ENCODE measurements at regions not wholly inside any gene's neighbourhood (a gene's known extent, or its start where the extent isn't known, plus 50 kb on each side); places are given as distances from the start of the nearest gene placed in this dataset.

- ChIA-PET CTCF (no interaction called here), POLR2A (no interaction called here)
- H3K27me3 Mint-ChIP-seq: no peaks in the 10 kb centered on the region
- H3K4me3 Mint-ChIP-seq: no peak overlapping the region
- no peaks in the 10 kb centered on the region for H3K36me3 Mint-ChIP-seq
- H3K9me3 Mint-ChIP-seq: no peaks in the 10 kb centered on the region
- intact Hi-C loops (cut with micrococcal nuclease): no loop called here
- no peak overlapping the region for H3K27ac Mint-ChIP-seq
- no peaks in the 10 kb centered on the region for H3K4me1 Mint-ChIP-seq (ENCODE audit: low read depth)
- no peak for DNase-seq
Observed at GRCh38 chr13:61040181-61040580, 375.5 kb downstream of the PCDH20 start.

DNA sequence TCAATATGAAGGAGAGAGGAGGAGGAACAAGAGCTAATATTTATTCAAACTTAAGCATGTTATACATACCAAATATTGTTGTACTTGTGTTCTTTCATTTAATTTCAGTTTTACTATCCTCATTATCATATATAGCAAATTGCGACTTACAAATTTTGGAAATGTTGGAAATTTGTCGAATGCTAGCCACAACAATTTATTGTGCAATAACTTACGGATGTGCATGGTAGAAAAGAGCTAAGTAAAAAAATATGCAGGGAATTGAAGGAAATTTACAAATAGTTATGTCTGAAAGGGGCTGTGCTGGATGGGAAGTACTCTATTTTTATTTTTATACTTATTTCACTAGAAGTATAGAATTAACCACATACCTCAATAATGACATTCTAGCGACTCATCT is 376.3 kb downstream of the PCDH20 start:
- intact Hi-C loops (cut with micrococcal nuclease): no loop called here
- DNase-seq: no peak
- H3K27me3 Mint-ChIP-seq: no peaks in the 10 kb centered on the region
- ChIA-PET CTCF (no interaction called here), POLR2A (no interaction called here)
- H3K4me3 Mint-ChIP-seq: no peak overlapping the region
- no peaks in the 10 kb centered on the region for H3K36me3 Mint-ChIP-seq
- H3K9me3 Mint-ChIP-seq: no peaks in the 10 kb centered on the region
- H3K4me1 Mint-ChIP-seq (ENCODE audit: low read depth): no peaks in the 10 kb centered on the region
- H3K27ac Mint-ChIP-seq: no peak overlapping the region

DNA sequence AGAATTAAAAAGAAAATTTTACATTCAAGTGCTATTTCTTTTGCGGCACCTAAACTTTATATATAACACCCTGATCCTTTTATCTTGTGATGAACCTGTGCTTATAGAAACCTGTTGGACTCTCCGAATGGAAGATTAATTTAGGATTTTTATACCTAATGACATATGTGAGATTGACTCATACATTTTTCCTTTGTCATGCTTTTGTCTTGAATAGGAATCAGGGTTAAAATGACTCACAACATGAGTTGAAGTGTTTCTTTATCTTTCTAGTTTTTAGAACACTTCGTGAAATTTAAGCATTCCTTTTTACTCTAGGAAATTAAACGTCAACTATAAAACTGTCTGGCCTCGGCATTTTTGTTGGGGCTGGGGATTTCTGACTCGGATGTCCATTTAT is 378.9 kb downstream of the PCDH20 start:
- ChIA-PET CTCF (no interaction called here), POLR2A (no interaction called here)
- H3K4me3 Mint-ChIP-seq: no peak overlapping the region
- no peaks in the 10 kb centered on the region for H3K9me3 Mint-ChIP-seq
- no peaks in the 10 kb centered on the region for H3K36me3 Mint-ChIP-seq
- intact Hi-C loops (cut with micrococcal nuclease): no loop called here
- H3K4me1 Mint-ChIP-seq (ENCODE audit: low read depth): no peaks in the 10 kb centered on the region
- no peak for DNase-seq
- no peaks in the 10 kb centered on the region for H3K27me3 Mint-ChIP-seq
- H3K27ac Mint-ChIP-seq: no peak overlapping the region

DNA sequence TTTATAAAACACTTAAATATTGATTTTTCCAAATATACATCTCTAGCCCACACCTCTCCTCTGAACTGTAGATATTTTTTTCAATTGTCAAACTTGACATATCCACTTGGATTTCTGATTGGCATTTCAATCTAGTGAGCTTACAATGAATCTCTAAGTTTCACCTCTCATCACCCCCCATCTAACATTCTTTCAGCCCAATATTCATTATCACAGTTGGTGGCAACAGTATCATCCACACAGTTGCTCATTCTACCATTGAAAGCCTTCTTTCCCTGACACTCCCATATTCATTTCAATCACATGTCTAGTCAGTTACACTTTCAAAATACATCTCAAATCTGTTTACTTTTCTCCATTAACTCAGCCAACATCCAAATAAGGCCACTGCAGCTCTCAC is 385.2 kb downstream of the PCDH20 start:
- no peak overlapping the region for H3K4me3 Mint-ChIP-seq
- no peaks in the 10 kb centered on the region for H3K27me3 Mint-ChIP-seq
- POLR2A ChIA-PET: no interaction called here
- H3K27ac Mint-ChIP-seq: no peak overlapping the region
- H3K4me1 Mint-ChIP-seq (ENCODE audit: low read depth): no peaks in the 10 kb centered on the region
- no peak for DNase-seq
- CTCF ChIA-PET: no interaction called here
- intact Hi-C loops (cut with micrococcal nuclease): no loop called here
- no peaks in the 10 kb centered on the region for H3K36me3 Mint-ChIP-seq
- no peaks in the 10 kb centered on the region for H3K9me3 Mint-ChIP-seq

- Mint-ChIP-seq H3K27ac (no peak overlapping the region), H3K4me1 (ENCODE audit: low read depth) (no peaks in the 10 kb centered on the region), H3K9me3 (no peaks in the 10 kb centered on the region), H3K27me3 (no peaks in the 10 kb centered on the region), H3K4me3 (no peak overlapping the region), H3K36me3 (no peaks in the 10 kb centered on the region)
- CTCF ChIA-PET: no interaction called here
- no peak for DNase-seq
- intact Hi-C loops (cut with micrococcal nuclease): no loop called here
- POLR2A ChIA-PET: no interaction called here
Observed at GRCh38 chr13:61029064-61029463, 386.6 kb downstream of the PCDH20 start.

DNA sequence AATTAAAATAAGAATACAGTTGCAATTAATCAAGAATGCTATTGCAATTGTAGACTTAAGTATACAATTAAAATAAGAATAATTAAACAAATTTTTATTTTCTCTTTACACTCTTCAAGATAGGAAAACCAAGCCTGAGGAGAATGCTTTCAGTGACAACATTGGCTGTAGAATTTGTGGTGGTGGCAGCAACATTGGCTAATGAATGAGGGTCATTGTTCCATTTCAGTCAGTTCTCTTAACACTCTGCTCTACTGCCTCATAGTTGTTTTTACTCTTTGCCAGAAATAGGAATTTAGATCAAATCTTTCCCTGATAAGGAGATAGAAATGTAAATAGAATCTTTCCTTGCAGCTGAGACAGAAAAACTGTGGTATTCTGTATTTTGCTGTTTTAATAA is 391.6 kb downstream of the PCDH20 start:
- intact Hi-C loops (cut with micrococcal nuclease): no loop called here
- Mint-ChIP-seq H3K36me3 (no peaks in the 10 kb centered on the region), H3K27me3 (no peaks in the 10 kb centered on the region), H3K4me3 (no peak overlapping the region), H3K4me1 (ENCODE audit: low read depth) (no peaks in the 10 kb centered on the region), H3K27ac (no peak overlapping the region), H3K9me3 (peaks cover 3% of the 10 kb centered on the region)
- CTCF ChIA-PET: no interaction called here
- DNase-seq: no peak
- POLR2A ChIA-PET: no interaction called here

- Mint-ChIP-seq H3K9me3 (peaks cover 3% of the 10 kb centered on the region), H3K36me3 (no peaks in the 10 kb centered on the region), H3K4me3 (no peak overlapping the region), H3K27me3 (no peaks in the 10 kb centered on the region), H3K4me1 (ENCODE audit: low read depth) (no peaks in the 10 kb centered on the region), H3K27ac (no peak overlapping the region)
- no peak for DNase-seq
- intact Hi-C loops (cut with micrococcal nuclease): no loop called here
- CTCF ChIA-PET: no interaction called here
- POLR2A ChIA-PET: no interaction called here
Observed at GRCh38 chr13:61021838-61022237, 393.8 kb downstream of the PCDH20 start.

DNA sequence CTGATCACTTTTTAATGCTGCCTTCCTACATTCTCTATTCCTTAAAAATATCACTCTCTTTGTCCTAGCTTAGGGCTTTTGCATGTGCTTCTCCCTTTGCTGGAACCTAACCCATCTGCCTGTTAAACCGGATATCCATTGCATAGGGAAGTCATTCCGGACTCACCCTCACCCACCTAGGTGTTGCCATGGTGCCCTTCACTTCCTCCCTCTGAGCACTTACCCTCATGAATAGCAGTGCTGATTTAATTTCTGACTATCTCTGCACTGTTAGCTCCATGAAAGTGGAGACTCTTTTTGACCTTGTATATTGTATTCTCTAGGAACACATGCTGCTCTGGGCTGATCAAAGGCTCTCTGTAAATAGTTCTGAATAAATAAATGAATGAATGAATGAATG is 401.9 kb downstream of the PCDH20 start:
- no peaks in the 10 kb centered on the region for H3K4me1 Mint-ChIP-seq (ENCODE audit: low read depth)
- H3K4me3 Mint-ChIP-seq: no peak overlapping the region
- H3K27me3 Mint-ChIP-seq: no peaks in the 10 kb centered on the region
- H3K36me3 Mint-ChIP-seq: no peaks in the 10 kb centered on the region
- CTCF ChIA-PET: no interaction called here
- intact Hi-C loops (cut with micrococcal nuclease): no loop called here
- POLR2A ChIA-PET: no interaction called here
- DNase-seq: no peak
- no peak overlapping the region for H3K27ac Mint-ChIP-seq
- peaks cover 8% of the 10 kb centered on the region for H3K9me3 Mint-ChIP-seq

DNA sequence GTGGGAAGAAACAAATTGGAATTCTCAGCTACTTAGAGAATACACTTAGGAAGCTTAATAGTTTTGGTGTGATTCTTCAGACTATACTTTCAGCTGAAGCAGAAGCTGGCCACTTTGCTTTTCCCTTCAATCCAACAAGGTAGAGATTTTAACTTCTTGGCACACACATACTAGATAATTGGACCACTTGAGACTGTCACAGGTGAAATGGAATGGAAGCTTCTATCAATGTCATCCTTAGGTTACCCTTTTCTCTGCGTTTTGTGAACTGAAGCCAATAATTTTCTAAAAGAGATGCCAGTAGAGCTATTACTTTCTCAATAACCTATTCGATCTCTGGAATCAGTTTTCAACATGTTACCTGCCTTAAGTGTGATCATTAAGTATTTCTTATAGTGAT is 405.3 kb downstream of the PCDH20 start:
- ChIA-PET CTCF (no interaction called here), POLR2A (no interaction called here)
- Mint-ChIP-seq H3K27me3 (no peaks in the 10 kb centered on the region), H3K27ac (no peak overlapping the region), H3K36me3 (peaks cover 1% of the 10 kb centered on the region), H3K9me3 (peaks cover 25% of the 10 kb centered on the region), H3K4me1 (ENCODE audit: low read depth) (no peaks in the 10 kb centered on the region), H3K4me3 (no peak overlapping the region)
- intact Hi-C loops (cut with micrococcal nuclease): no loop called here
- DNase-seq: no peak

DNA sequence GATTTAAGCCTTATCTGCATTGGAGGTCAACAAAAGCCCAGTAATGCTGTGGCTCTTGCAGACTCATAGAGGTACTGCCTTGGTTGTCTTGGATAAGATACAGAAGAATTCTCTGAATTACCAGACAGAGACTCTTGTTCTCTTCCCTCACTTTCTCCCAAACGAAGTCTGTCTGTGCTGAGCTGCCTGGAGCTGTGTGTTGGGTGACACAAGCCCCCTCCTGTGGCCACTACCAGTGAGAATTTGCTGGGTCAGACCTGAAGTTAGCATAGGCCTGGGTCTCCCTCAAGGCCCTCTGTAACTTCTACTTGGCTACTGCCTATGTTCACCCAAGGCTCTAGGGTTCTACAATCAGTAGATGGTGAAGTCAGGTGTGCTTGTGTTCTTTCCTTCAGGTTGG is 413.0 kb downstream of the PCDH20 start:
- H3K27me3 Mint-ChIP-seq: no peaks in the 10 kb centered on the region
- H3K4me1 Mint-ChIP-seq (ENCODE audit: low read depth): no peaks in the 10 kb centered on the region
- H3K27ac Mint-ChIP-seq: no peak overlapping the region
- POLR2A ChIA-PET: no interaction called here
- intact Hi-C loops (cut with micrococcal nuclease): no loop called here
- H3K4me3 Mint-ChIP-seq: no peak overlapping the region
- DNase-seq: no peak
- H3K9me3 Mint-ChIP-seq: peaks cover 25% of the 10 kb centered on the region
- no peaks in the 10 kb centered on the region for H3K36me3 Mint-ChIP-seq
- CTCF ChIA-PET: no interaction called here

DNA sequence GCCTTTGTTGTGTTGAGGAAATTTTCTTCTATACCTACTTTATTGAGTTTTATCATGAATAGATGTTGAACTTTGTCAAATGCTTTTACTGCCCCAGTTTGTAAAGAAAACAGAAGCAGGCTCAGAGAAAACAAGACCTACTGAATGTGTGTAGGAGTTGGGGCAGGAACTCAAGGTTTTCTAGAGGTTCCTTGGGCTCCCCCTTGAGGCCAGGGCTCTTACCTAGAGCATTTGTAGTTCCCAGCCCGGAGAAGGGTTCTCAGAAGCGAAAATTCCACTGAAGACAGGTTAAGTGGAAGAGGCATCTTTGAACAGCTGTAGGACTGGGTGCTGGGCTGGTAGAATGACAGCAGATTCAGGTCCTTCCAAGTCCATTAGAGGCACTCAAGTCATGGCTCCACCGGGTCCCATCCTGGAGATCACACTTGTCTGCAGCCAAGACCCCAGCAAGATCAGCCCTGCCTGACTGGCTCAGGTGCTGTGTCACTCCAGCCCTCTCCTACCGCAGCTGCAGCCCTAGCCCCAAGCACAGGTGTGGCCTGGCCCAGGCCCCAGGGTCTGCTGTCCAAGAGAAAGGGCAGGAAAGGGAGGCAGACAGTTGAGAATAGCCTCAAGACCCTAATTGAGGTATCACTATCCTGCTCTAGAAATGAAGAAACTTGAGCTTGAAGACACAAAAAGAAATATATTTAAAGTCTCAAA is 425.5 kb downstream of the PCDH20 start:
- Mint-ChIP-seq H3K36me3 (no peaks in the 10 kb centered on the region), H3K9me3 (no peaks in the 10 kb centered on the region), H3K4me1 (ENCODE audit: low read depth) (no peaks in the 10 kb centered on the region), H3K4me3 (no peak overlapping the region), H3K27me3 (no peaks in the 10 kb centered on the region), H3K27ac (no peak overlapping the region)
- CTCF ChIA-PET: no interaction called here
- DNase-seq: no peak
- intact Hi-C loops (cut with micrococcal nuclease): no loop called here
- POLR2A ChIA-PET: no interaction called here

DNA sequence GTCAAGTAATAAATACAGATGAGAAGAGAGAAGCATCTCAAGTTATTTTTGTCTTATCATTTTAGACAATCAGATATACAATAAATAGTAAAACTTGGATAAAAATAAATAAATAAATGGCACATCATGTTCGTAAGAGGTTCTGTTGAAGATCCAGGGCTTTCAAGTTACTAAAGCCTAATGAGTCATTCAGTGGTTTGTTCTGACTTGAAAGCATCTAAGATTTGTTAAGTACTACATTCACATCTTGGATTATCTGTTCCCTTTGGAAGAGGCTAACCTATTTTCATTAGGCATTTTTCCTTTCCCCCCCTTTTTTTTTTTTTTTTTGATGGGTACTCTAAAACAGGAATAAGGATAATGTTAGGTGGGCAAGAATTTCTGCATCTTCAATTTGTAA is 429.3 kb downstream of the PCDH20 start:
- Mint-ChIP-seq H3K36me3 (no peaks in the 10 kb centered on the region), H3K4me1 (ENCODE audit: low read depth) (no peaks in the 10 kb centered on the region), H3K27me3 (no peaks in the 10 kb centered on the region), H3K9me3 (peaks cover 7% of the 10 kb centered on the region), H3K27ac (no peak overlapping the region), H3K4me3 (no peak overlapping the region)
- ChIA-PET CTCF (no interaction called here), POLR2A (no interaction called here)
- intact Hi-C loops (cut with micrococcal nuclease): no loop called here
- DNase-seq: no peak

- no peaks in the 10 kb centered on the region for H3K36me3 Mint-ChIP-seq
- ChIA-PET CTCF (no interaction called here), POLR2A (no interaction called here)
- H3K27me3 Mint-ChIP-seq: no peaks in the 10 kb centered on the region
- intact Hi-C loops (cut with micrococcal nuclease): no loop called here
- no peak overlapping the region for H3K27ac Mint-ChIP-seq
- H3K9me3 Mint-ChIP-seq: peaks cover 10% of the 10 kb centered on the region
- H3K4me3 Mint-ChIP-seq: no peak overlapping the region
- no peaks in the 10 kb centered on the region for H3K4me1 Mint-ChIP-seq (ENCODE audit: low read depth)
- no peak for DNase-seq
Observed at GRCh38 chr13:60981407-60981806, 434.2 kb downstream of the PCDH20 start.

DNA sequence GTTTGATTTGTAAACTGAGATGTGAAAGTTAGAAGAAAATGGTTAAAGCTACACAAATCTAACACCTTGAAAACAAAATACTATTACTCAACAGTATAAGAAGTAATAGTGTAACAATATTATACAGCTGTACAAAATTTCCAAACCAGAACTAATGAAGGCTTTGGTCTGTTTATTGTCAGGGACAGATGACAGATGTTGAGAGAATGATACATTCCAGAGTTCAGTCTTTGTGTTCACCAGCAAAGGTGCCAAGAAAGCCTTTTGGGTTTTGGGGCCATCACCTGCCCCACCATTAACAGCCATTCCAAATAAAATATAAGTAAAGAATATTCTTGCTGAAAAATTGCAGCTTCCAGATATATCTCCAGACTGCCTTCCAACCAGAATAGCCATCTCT is 439.3 kb downstream of the PCDH20 start:
- POLR2A ChIA-PET: no interaction called here
- Mint-ChIP-seq H3K9me3 (peaks cover 15% of the 10 kb centered on the region), H3K36me3 (no peaks in the 10 kb centered on the region), H3K4me1 (ENCODE audit: low read depth) (no peaks in the 10 kb centered on the region), H3K27me3 (no peaks in the 10 kb centered on the region), H3K27ac (no peak overlapping the region), H3K4me3 (no peak overlapping the region)
- CTCF ChIA-PET: no interaction called here
- intact Hi-C loops (cut with micrococcal nuclease): no loop called here
- DNase-seq: no peak

Measured in activated CD4-positive, alpha-beta memory T cell treated with anti-CD3 and anti-CD28 coated beads for 36 hours (primary cell).